GM12878 (cell line): ENCODE measurements at regions not wholly inside any gene's neighbourhood (a gene's known extent, or its start where the extent isn't known, plus 50 kb on each side); places are given as distances from the start of the nearest gene placed in this dataset.
A peak's percentile ranks its signal among the peaks of the same experiment; 100 is the strongest.

Experiments used
- ATF2 ChIP-seq: IDR thresholded peaks from 2 replicates; pipeline ENCODE4 v1.6.1; 2012; ENCODE audit warnings: low read length, inconsistent platforms
- BCL3 ChIP-seq: IDR thresholded peaks from 2 replicates; pipeline ENCODE4 v1.6.1; 2011; ENCODE audit warnings: borderline replicate concordance, low read depth, mild to moderate bottlenecking, moderate library complexity, low read length; ENCODE audit not compliant: insufficient read depth, poor library complexity, severe bottlenecking
- BMI1 ChIP-seq: fragments of 450-650 bp; IDR thresholded peaks from 2 replicates; pipeline ENCODE4 v1.6.1; 2016; ENCODE audit warnings: mild to moderate bottlenecking, moderate library complexity, borderline replicate concordance
- CHD4 ChIP-seq: fragments of 200-600 bp; sonication (generic); IDR thresholded peaks from 2 replicates; pipeline ENCODE4 v1.6.1; 2016; ENCODE audit warnings: mild to moderate bottlenecking
- DPF2 ChIP-seq: fragments of 450-650 bp; IDR thresholded peaks from 2 replicates; pipeline ENCODE4 v1.6.1; 2017; ENCODE audit warnings: mild to moderate bottlenecking
- EP300 ChIP-seq, 2 experiments: fragments of 150-350 bp in 1 of 2; IDR thresholded peaks; 2 replicates each; pipeline ENCODE4 v1.6.1; 2011 to 2012; ENCODE audit warnings: low read depth in 2 of 2, low read length in 2 of 2, borderline replicate concordance in 1 of 2, improper control_type of control experiment in 1 of 2, inconsistent platforms in 1 of 2; ENCODE audit not compliant: control insufficient read depth in 1 of 2
- ETV6 ChIP-seq, 2 experiments: fragments of 450-650 bp in 1 of 2; IDR thresholded peaks in 1 of 2; conservative IDR thresholded peaks in 1 of 2; 2 replicates each; pipeline ENCODE4 v1.6.1; 2014; ENCODE audit warnings: antibody characterized with exemption in 1 of 2, borderline replicate concordance in 1 of 2, low read depth in 1 of 2, mild to moderate bottlenecking in 1 of 2, moderate library complexity in 1 of 2
- MEF2A ChIP-seq: IDR thresholded peaks from 2 replicates; pipeline ENCODE4 v1.6.1; 2011; ENCODE audit warnings: low read depth, mild to moderate bottlenecking, low read length, moderate library complexity; ENCODE audit not compliant: insufficient read depth
- MTA3 ChIP-seq: IDR thresholded peaks from 2 replicates; pipeline ENCODE4 v1.6.1; 2012; ENCODE audit warnings: low read length, inconsistent platforms, borderline replicate concordance
- NFIC ChIP-seq: IDR thresholded peaks from 2 replicates; pipeline ENCODE4 v1.6.1; 2012; ENCODE audit warnings: low read depth, mild to moderate bottlenecking, inconsistent platforms, low read length, moderate library complexity
- PKNOX1 ChIP-seq: fragments of 450-650 bp; IDR thresholded peaks from 2 replicates; pipeline ENCODE4 v1.6.1; 2016; ENCODE audit warnings: mild to moderate bottlenecking
- PRDM15 ChIP-seq: fragments of 450-650 bp; formaldehyde crosslinking; IDR thresholded peaks from 2 replicates; pipeline ENCODE4 v1.4.0; 2020; ENCODE audit warnings: mild to moderate bottlenecking, moderate library complexity
- RAD51 ChIP-seq: fragments of 450-650 bp; IDR thresholded peaks from 2 replicates; pipeline ENCODE4 v1.6.1; 2016; ENCODE audit warnings: moderate library complexity, mild to moderate bottlenecking, inconsistent platforms
- YY1 ChIP-seq: IDR thresholded peaks from 2 replicates; pipeline ENCODE4 v1.6.1; 2011; ENCODE audit warnings: low read depth, mild to moderate bottlenecking, low read length
- ZBED1 ChIP-seq: IDR thresholded peaks from 2 replicates; pipeline ENCODE4 v1.6.1; 2016; ENCODE audit warnings: borderline replicate concordance
- TF ChIP-seq, protein P1 (sequence below): IDR thresholded peaks from 2 replicates; pipeline ENCODE4 v1.6.1; 2011; ENCODE audit warnings: low read depth, mild to moderate bottlenecking, low read length, moderate library complexity, borderline replicate concordance; ENCODE audit errors: extremely low read depth
- TF ChIP-seq, protein P2 (sequence below): IDR thresholded peaks from 2 replicates; pipeline ENCODE4 v1.6.1; 2011; ENCODE audit warnings: mild to moderate bottlenecking, low read depth, low read length, moderate library complexity; ENCODE audit not compliant: insufficient replicate concordance
- TF ChIP-seq, protein P3 (sequence below): fragments of 450-650 bp; IDR thresholded peaks from 2 replicates; pipeline ENCODE4 v1.6.1; 2017; ENCODE audit warnings: mild to moderate bottlenecking, low read depth, inconsistent platforms; ENCODE audit not compliant: poor library complexity, severe bottlenecking

- TF ChIP-seq PRDM15 (no peak), DPF2 (peak; percentile 67), YY1 (no peak), RAD51 (no peak), BCL3 (no peak), CHD4 (no peak), PKNOX1 (peak; percentile 69), ETV6 (conservative IDR thresholded peaks at IDR 0.05 in 1 of 2, IDR thresholded peaks at IDR 0.05 in 1 of 2; ENCODE audit: borderline replicate concordance in 1 of 2, low read depth in 1 of 2) (no peak), BMI1 (no peak), MEF2A (0 out of 2 replicates have a peak, but pooled peaks have one; percentile 8), EP300 (IDR thresholded peaks at IDR 0.05; ENCODE audit: borderline replicate concordance in 1 of 2, control insufficient read depth in 1 of 2, low read depth in 2 of 2, low read length in 2 of 2) (peak in 1 of 2 experiments; percentile 71; a peak in 1 of 4 replicates), ZBED1 (no peak), NFIC (0 out of 2 replicates have a peak, but pooled peaks have one; percentile 46), MTA3 (no peak), ATF2 (0 out of 2 replicates have a peak, but pooled peaks have one; percentile 38)
- TF ChIP-seq, protein P1, sequence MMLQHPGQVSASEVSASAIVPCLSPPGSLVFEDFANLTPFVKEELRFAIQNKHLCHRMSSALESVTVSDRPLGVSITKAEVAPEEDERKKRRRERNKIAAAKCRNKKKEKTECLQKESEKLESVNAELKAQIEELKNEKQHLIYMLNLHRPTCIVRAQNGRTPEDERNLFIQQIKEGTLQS: no peak
- TF ChIP-seq, protein P2, sequence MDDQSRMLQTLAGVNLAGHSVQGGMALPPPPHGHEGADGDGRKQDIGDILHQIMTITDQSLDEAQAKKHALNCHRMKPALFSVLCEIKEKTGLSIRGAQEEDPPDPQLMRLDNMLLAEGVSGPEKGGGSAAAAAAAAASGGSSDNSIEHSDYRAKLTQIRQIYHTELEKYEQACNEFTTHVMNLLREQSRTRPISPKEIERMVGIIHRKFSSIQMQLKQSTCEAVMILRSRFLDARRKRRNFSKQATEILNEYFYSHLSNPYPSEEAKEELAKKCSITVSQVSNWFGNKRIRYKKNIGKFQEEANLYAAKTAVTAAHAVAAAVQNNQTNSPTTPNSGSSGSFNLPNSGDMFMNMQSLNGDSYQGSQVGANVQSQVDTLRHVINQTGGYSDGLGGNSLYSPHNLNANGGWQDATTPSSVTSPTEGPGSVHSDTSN: peak; percentile 86
- TF ChIP-seq, protein P3, sequence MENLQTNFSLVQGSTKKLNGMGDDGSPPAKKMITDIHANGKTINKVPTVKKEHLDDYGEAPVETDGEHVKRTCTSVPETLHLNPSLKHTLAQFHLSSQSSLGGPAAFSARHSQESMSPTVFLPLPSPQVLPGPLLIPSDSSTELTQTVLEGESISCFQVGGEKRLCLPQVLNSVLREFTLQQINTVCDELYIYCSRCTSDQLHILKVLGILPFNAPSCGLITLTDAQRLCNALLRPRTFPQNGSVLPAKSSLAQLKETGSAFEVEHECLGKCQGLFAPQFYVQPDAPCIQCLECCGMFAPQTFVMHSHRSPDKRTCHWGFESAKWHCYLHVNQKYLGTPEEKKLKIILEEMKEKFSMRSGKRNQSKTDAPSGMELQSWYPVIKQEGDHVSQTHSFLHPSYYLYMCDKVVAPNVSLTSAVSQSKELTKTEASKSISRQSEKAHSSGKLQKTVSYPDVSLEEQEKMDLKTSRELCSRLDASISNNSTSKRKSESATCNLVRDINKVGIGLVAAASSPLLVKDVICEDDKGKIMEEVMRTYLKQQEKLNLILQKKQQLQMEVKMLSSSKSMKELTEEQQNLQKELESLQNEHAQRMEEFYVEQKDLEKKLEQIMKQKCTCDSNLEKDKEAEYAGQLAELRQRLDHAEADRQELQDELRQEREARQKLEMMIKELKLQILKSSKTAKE: peak; percentile 17
These were observed 76.5 kb upstream of the SPRED1 start (continued) for GRCh38 chr15:38176155-38176554.
